GM23248 (cell line): ENCODE measurements at regions not wholly inside any gene's neighbourhood (a gene's known extent, or its start where the extent isn't known, plus 50 kb on each side); places are given as distances from the start of the nearest gene placed in this dataset.

Experiments
- DNase-seq: peaks from one replicate; pipeline ENCODE4 v3.0.0-alpha.2; 2015
- H2AFZ ChIP-seq: fragments of 200-600 bp; sonication (generic); 2 replicates; pipeline ENCODE4 v1.6.1; 2016; ENCODE audit warnings: antibody characterized with exemption
- H3F3A ChIP-seq: fragments of 200-600 bp; sonication (generic); 2 replicates; pipeline ENCODE4 v1.6.1; 2016; ENCODE audit warnings: mild to moderate bottlenecking, antibody characterized with exemption, mixed run types; ENCODE audit not compliant: insufficient read depth
- H3K27ac ChIP-seq: fragments of 200-600 bp; sonication (generic); 2 replicates; pipeline ENCODE4 v1.5.1; 2016; ENCODE audit warnings: mild to moderate bottlenecking
- H3K27me3 ChIP-seq: fragments of 200-600 bp; sonication (generic); replicated peaks from 2 replicates; pipeline ENCODE4 v1.6.1; 2016; ENCODE audit warnings: mild to moderate bottlenecking; ENCODE audit not compliant: insufficient read depth
- H3K36me3 ChIP-seq: fragments of 200-600 bp; sonication (generic); 2 replicates; pipeline ENCODE4 v1.6.1; 2016; ENCODE audit warnings: low read depth, mild to moderate bottlenecking
- H3K4me1 ChIP-seq: fragments of 200-600 bp; sonication (generic); 2 replicates; pipeline ENCODE4 v1.6.1; 2016; ENCODE audit warnings: mild to moderate bottlenecking; ENCODE audit not compliant: insufficient read depth
- H3K4me2 ChIP-seq: fragments of 200-600 bp; sonication (generic); one replicate; pipeline ENCODE4 v1.6.1; 2016; ENCODE audit warnings: mild to moderate bottlenecking; ENCODE audit not compliant: unreplicated experiment
- H3K4me3 ChIP-seq: fragments of 200-600 bp; sonication (generic); 2 replicates; pipeline ENCODE4 v1.5.1; 2016; ENCODE audit warnings: mild to moderate bottlenecking
- H3K79me2 ChIP-seq: fragments of 200-600 bp; sonication (generic); 2 replicates; pipeline ENCODE4 v1.6.1; 2016; ENCODE audit warnings: mild to moderate bottlenecking; ENCODE audit not compliant: insufficient read depth
- H3K9ac ChIP-seq: fragments of 200-600 bp; sonication (generic); 2 replicates; pipeline ENCODE4 v1.6.1; 2016; ENCODE audit warnings: mild to moderate bottlenecking
- H3K9me2 ChIP-seq: fragments of 200-600 bp; sonication (generic); 2 replicates; pipeline ENCODE4 v1.6.1; 2016; ENCODE audit warnings: mixed run types, mild to moderate bottlenecking, moderate library complexity; ENCODE audit not compliant: insufficient read depth
- H3K9me3 ChIP-seq: fragments of 200-600 bp; sonication (generic); one replicate; pipeline ENCODE4 v1.6.1; 2017; ENCODE audit warnings: low read depth
- H4K20me1 ChIP-seq: fragments of 200-600 bp; sonication (generic); 2 replicates; pipeline ENCODE4 v1.6.0; 2016; ENCODE audit not compliant: insufficient read depth
- EZH2 ChIP-seq: fragments of 200-600 bp; sonication (generic); IDR thresholded peaks from 2 replicates; pipeline ENCODE4 v1.6.1; 2018; ENCODE audit warnings: antibody characterized with exemption, mild to moderate bottlenecking; ENCODE audit not compliant: insufficient read depth, poor library complexity, severe bottlenecking
- EZH2phosphoT487 ChIP-seq: fragments of 200-600 bp; sonication (generic); IDR thresholded peaks from 2 replicates; pipeline ENCODE4 v1.6.1; 2018; ENCODE audit warnings: antibody characterized with exemption, moderate library complexity, mild to moderate bottlenecking, low read depth; ENCODE audit not compliant: insufficient read depth
- WGBS, 2 experiments: methylation state at CpG; one replicate each; pipeline ENCODE4 v1.1.6; 2015 to 2017; ENCODE audit warnings: low lambda C conversion rate in 2 of 2, low coverage in 1 of 2; ENCODE audit errors: missing lambda C conversion rate in 2 of 2; 5-methylcytosine and 5-hydroxymethylcytosine counted together
- in situ Hi-C: fragments of 300-500 bp; cut with MboI; formaldehyde crosslinking; loops from 2 replicates; pipeline ENCODE4 v1.15.0; 2020

- in situ Hi-C loops: no loop called here
- no peak overlapping the region for H3K27ac ChIP-seq
- no peak for TF ChIP-seq EZH2phosphoT487
- no peak for TF ChIP-seq EZH2
- H2AFZ ChIP-seq: no peak overlapping the region
- H3K36me3 ChIP-seq: no peaks in the 10 kb centered on the region
- peaks cover 88% of the 10 kb centered on the region for H3K27me3 ChIP-seq
- DNase-seq: no peak
- H3K4me1 ChIP-seq: 0 out of 2 replicates have a peak, but pooled peaks cover 5% of the 10 kb centered on the region
- no peak overlapping the region for H3K9ac ChIP-seq
- H4K20me1 ChIP-seq: no peaks in the 10 kb centered on the region
- H3K4me3 ChIP-seq: no peak overlapping the region
- no peaks in the 10 kb centered on the region for H3K79me2 ChIP-seq
- WGBS, 2 experiments: 72 to 73% methylated on average over 10 of the region's 10 CpGs
- no peaks in the 10 kb centered on the region for H3F3A ChIP-seq
- no peak overlapping the region for H3K4me2 ChIP-seq
- no peaks in the 10 kb centered on the region for H3K9me2 ChIP-seq
- H3K9me3 ChIP-seq: no peaks in the 10 kb centered on the region
Observed at GRCh38 chr16:54212893-54213292, 73.7 kb downstream of the IRX3 start.

GRCh38 chr16:54211203-54211602 is 75.4 kb downstream of the IRX3 start:
- TF ChIP-seq EZH2 (no peak), EZH2phosphoT487 (no peak)
- in situ Hi-C loops: no loop called here
- no peak overlapping the region for H3K4me2 ChIP-seq
- 52 to 62% methylated on average over 5 of the region's 5 CpGs for WGBS, 2 experiments
- H3K36me3 ChIP-seq: no peaks in the 10 kb centered on the region
- no peak overlapping the region for H3K9ac ChIP-seq
- no peak for DNase-seq
- H3K9me3 ChIP-seq: no peaks in the 10 kb centered on the region
- H2AFZ ChIP-seq: no peak overlapping the region
- H3K27me3 ChIP-seq: peaks cover 86% of the 10 kb centered on the region
- H3K27ac ChIP-seq: no peak overlapping the region
- H3K4me3 ChIP-seq: no peak overlapping the region
- H4K20me1 ChIP-seq: no peaks in the 10 kb centered on the region
- H3K79me2 ChIP-seq: no peaks in the 10 kb centered on the region
- H3K9me2 ChIP-seq: no peaks in the 10 kb centered on the region
- 0 out of 2 replicates have a peak, but pooled peaks cover 5% of the 10 kb centered on the region for H3K4me1 ChIP-seq
- H3F3A ChIP-seq: no peaks in the 10 kb centered on the region

DNA sequence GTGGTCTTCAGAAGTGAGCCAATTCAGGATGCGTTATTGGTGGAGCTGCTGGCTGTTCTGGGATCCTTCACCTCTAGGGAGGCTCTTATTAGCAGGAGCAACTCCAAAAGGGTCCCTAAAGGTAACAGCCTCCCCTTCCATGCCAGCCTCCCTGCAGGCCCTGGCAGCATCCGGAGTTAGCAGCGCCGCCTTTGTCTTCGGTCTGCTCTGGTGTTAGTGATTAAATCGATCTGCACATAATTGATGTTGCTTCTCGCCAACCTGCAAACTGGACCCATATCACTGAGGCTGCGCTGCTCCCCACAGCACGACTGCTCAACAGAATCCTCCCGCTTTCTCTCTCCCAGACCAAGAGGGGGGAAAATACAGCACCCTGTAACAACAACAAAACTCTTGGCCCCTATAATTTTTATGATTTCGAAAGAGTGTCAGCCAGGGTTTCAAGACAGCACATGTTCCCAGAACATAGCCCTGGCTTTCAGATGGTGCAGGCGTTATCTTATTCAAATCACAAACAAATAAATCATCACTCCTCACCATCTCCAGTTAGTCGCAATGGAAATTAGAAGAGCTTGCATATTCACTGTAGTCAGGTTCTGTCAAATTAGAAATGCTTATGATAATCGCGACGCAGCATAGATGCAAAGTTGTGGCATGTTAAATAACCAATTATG is 76.0 kb downstream of the IRX3 start:
- H3K9me2 ChIP-seq: no peaks in the 10 kb centered on the region
- peaks cover 86% of the 10 kb centered on the region for H3K27me3 ChIP-seq
- no peak overlapping the region for H2AFZ ChIP-seq
- H4K20me1 ChIP-seq: no peaks in the 10 kb centered on the region
- H3K9me3 ChIP-seq: no peaks in the 10 kb centered on the region
- no peaks in the 10 kb centered on the region for H3K36me3 ChIP-seq
- no peak overlapping the region for H3K9ac ChIP-seq
- in situ Hi-C loops: no loop called here
- no peak overlapping the region for H3K27ac ChIP-seq
- H3K4me3 ChIP-seq: no peak overlapping the region
- no peaks in the 10 kb centered on the region for H3F3A ChIP-seq
- no peak overlapping the region for H3K4me2 ChIP-seq
- no peak for DNase-seq
- H3K4me1 ChIP-seq: 0 out of 2 replicates have a peak, but pooled peaks cover 5% of the 10 kb centered on the region
- WGBS, 2 experiments: 15 to 16% methylated on average over 16 of the region's 16 CpGs
- H3K79me2 ChIP-seq: no peaks in the 10 kb centered on the region
- no peak for TF ChIP-seq EZH2
- TF ChIP-seq EZH2phosphoT487: no peak

DNA sequence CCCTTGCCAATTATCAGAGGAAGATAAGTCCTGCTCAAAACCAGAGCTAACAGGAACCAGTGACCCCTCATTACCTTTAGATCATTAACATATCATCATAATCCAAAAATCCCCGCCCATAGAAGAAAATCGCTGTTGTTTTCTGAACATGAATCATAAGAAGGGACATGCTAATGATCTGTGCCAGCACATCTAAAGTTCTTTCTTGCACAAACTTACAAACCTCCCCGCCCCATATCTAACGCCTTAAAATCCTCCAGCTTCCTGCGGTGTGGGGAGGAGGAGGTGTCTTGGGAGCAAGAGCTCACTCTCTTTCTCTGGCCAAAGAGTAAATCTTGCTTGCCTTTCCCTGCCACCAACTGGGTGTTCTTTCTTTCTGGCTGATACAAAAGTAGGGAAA is 78.3 kb downstream of the IRX3 start:
- H3K27ac ChIP-seq: no peak overlapping the region
- no peaks in the 10 kb centered on the region for H3K36me3 ChIP-seq
- no peaks in the 10 kb centered on the region for H3F3A ChIP-seq
- H3K4me2 ChIP-seq: no peak overlapping the region
- H3K4me3 ChIP-seq: no peak overlapping the region
- in situ Hi-C loops: no loop called here
- 0 to 7% methylated on average over 5 of the region's 5 CpGs for WGBS, 2 experiments
- H4K20me1 ChIP-seq: no peaks in the 10 kb centered on the region
- 0 out of 2 replicates have a peak, but pooled peaks cover 5% of the 10 kb centered on the region for H3K4me1 ChIP-seq
- no peaks in the 10 kb centered on the region for H3K9me2 ChIP-seq
- H3K79me2 ChIP-seq: no peaks in the 10 kb centered on the region
- no peak overlapping the region for H2AFZ ChIP-seq
- peak; percentile 58 for DNase-seq
- no peaks in the 10 kb centered on the region for H3K9me3 ChIP-seq
- peaks cover 72% of the 10 kb centered on the region for H3K27me3 ChIP-seq
- H3K9ac ChIP-seq: no peak overlapping the region
- TF ChIP-seq EZH2 (no peak), EZH2phosphoT487 (no peak)
